NCI-H748 (cell line): ENCODE measurements at regions not wholly inside any gene's neighbourhood (a gene's known extent, or its start where the extent isn't known, plus 50 kb on each side); places are given as distances from the start of the nearest gene placed in this dataset.
"Not testable (repeated sequence)": the region's sequence is repeated elsewhere in the genome, so short reads cannot be mapped to it uniquely, and the experiment has no call there.

Experiments
- DNase-seq: peaks from one replicate; lab custom pipeline; 2025; ENCODE audit not compliant: unreplicated experiment; lab: John Stamatoyannopoulos, UW

DNA sequence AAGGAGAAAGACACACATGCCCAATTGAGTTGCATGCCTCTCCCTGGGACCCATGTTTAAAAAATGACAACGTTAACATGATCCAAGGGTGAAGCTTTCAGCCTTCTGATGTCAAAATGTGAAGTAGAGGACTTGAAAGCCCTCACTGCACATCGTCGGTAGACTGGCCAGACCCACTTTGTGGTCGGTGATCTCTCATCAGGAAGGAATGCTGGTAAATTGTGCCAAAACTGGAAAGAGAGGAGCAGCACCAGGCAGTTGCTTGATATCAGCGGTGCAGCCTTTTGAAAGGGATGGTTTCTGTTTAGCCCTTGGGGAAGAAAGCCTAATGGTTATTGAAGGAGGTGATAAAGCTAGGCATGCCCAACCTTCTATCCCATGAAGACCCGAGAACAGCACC, 125.3 kb upstream of the MARCHF11 start:
- no peak for DNase-seq

DNA sequence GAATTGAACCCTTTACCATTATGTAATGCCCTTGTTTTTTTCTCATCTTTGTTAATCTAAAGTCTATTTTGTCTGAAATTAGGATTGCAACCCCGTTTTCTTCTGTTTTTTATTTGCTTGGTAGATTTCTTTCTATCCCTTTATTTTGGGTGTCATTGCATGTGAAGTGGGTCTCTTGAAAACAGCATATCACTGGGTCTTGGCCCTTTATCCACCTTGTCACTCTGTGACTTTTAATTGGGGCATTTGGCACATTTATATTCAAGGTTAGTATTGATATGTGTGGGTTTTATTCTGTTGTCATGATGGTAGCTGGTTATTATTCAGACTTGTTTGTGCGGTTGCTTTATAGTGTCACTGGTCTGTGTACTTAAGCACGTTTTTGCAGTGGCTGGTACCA, 117.4 kb upstream of the MARCHF11 start:
- DNase-seq: no peak

DNA sequence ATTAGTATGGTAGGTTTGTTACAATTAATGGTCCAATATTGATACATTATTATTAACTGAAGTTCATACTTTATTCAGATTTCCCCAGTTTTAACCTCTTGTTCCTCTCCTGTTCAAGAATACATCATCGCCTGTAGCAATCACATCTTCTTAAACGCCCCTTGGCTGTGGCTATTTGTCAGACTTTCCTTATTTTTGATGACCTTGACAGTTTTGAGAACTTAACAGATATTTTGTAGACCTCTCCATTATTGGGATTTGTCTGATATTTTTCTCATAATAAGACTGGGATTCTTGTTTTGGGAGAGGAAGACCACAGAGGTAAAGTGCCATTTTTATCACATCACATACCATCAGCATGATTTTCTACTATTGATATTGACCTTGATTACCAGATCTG, 112.3 kb upstream of the MARCHF11 start:
- DNase-seq: no peak

DNA sequence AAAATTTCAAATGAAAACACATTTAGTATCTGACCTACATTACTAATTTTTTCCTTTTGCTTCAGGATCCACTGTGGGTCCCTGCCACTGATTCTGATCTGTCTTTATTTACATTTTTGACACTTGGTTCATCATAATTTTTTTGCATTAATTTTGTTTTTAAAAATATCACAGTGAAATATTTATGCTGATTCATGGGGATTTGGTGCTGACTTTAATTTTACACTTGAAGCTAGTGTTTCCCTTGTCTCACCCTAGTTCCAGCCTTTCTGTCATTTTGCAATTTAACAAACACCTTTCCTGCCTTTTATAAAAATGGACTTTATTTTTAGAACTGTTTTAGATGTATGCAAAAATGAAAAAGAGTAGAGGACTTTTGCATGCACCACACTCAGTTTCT, 111.9 kb upstream of the MARCHF11 start:
- no peak for DNase-seq

DNA sequence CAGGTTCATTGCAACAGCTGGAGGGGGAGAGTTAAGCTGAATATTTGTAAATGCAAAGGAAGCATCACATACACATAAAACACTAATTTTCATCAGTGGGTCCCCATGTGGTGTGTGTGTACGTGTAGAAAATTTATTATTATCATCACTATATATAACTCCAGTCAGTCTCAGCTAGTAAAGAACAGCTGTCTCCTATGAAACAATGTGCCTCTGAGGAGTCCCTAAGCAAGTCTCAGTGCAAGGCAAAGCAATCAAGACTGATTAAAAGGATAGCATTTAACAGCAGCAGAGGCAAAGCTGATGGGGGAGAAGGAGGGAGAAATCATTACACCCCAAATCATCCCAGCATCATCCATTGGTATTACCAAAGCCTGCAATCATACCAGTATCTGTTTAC, 104.2 kb upstream of the MARCHF11 start:
- no peak for DNase-seq

DNA sequence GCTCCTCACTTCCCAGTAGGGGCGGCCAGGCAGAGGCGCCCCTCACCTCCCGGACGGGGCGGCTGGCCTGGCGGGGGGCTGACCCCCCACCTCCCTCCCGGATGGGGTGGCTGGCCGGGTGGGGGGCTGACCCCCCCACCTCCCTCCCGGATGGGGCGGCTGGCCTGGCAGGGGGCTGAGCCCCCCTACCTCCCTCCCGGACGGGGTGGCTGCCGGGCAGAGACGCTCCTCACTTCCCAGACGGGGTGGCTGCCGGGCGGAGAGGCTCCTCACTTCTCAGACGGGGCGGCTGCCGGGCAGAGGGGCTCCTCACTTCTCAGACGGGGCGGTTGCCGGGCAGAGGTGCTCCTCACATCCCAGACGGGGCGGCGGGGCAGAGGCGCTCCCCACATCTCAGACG, 97.3 kb upstream of the MARCHF11 start:
- not testable (repeated sequence) for DNase-seq

DNA sequence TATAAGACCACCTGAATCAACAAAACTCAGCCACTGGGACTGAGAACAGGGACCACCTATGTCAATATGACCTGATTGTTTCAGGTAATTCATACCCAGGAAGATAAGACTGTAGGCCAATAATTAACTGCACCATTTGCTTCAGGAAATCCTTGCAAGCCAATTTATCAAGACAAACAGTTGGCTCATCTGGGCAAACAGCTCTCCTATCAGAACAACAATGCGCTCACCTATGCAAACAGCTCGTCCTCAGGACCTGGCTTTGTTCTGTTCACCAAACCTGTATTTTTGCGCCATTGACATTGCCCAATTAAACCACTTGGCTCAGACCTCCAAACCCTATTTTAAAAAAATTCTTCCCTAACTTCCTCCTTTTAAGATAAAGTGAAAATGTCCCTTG, 92.3 kb upstream of the MARCHF11 start:
- peak; percentile 100 for DNase-seq

DNA sequence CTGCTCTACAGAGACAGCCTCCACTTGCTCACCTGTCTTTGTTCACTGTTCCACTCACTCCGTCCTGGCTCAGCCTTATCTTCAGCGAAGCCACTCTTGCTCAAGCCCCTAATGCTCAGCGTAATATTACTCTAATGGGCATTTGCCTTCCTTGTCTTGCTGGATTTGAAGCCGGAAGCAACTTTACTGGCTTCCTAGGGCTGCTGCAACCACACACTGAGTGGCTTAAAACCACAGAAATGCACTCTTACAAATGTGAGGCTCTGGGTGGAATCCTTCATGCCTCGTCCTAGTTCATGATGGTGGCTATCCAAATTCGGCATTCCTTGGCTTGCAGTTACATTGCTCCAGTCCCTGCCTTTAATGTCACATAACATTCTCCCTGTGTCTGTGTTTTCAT, 85.5 kb upstream of the MARCHF11 start:
- DNase-seq: no peak

DNA sequence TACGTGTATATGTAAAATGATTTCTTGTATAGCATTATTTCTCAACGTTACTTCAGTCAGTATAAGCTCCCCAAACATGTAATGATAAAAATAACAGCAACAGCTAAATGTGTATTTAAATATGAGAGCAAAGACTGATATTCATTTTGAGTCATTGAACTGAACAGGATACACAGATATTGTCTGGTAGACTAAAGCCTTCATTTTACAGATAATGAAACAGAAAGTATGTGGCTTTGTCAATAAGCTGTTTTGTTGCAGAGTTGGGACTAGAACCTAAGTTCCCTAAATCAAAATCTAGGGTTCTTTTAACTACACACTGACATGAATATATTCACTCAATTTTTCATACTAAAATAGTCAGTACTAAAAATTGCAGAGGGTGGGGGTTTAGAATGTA, 80.4 kb upstream of the MARCHF11 start:
- DNase-seq: no peak

DNA sequence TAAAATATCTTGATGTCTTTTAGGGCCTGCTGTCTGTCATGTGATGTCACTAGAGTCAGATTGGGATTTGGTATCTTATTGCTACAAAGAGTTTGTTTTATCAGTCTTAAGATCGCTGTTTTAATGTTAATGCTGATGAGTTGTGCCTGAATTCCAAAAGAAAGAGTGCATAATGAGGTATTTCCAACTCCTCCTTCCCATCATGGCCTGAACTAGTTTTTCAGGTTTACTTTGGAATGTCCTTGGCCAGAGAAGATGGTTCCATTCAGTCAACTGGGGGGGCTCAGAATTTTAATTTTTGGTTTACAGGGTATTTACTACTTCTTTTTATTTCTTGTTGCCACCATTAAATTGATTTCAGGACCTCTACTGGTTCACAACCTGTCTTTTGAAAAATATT, 74.3 kb upstream of the MARCHF11 start:
- DNase-seq: no peak

DNA sequence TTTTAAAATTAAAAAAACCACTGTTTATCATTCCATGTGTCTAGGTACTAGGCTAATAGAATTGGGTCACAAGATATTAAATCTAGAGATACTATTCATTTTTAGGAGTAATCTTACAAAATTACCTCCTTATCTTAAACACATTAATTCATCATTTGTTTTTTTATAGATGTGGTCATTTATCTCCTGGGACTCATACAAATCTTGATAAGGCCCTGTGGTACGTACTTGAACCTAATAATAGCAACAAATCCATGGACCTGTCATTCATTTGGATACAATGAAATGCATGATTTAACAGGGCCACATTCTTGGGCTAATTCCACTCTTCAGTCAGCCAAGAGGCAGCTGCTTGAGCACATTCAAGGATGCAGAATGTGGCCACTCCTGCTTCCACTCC, 66.4 kb upstream of the MARCHF11 start:
- DNase-seq: no peak

DNA sequence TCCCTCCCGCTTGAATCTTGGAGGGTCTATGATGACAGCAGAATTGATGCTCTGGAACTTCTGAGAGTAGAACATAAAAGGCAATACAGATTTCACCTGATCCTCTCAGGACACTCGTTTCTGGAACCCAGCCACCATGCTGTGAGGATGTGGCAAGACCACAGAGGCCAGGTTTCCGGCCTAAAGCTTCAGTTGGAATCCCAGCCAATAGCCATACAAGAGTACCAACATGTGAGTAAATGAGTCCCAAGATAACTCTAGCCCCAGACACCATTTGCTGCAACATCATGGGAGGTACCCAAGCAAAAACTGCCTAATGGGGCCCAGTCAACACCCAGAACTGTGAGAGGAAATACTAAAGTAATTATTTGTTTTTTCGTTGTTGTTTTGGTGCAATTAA, 65.7 kb upstream of the MARCHF11 start:
- no peak for DNase-seq

DNA sequence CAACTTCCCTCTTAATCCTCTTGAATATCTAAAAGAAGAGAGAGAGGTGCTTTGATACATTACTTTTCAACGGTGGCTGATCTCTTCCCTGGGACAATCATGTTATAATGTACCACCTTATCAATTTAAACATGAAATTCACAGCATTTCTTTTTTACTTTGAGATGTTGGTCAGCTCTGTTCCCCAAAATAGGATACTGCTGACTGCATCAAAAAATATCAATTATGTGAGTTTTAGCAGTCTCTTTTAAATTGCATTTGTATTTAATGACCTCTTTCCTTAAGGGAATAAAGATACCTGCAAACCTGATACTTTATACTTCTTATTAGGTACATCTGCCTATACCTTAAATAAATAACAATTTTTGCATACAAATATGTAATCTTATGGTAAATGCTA, 58.4 kb upstream of the MARCHF11 start:
- DNase-seq: no peak

DNA sequence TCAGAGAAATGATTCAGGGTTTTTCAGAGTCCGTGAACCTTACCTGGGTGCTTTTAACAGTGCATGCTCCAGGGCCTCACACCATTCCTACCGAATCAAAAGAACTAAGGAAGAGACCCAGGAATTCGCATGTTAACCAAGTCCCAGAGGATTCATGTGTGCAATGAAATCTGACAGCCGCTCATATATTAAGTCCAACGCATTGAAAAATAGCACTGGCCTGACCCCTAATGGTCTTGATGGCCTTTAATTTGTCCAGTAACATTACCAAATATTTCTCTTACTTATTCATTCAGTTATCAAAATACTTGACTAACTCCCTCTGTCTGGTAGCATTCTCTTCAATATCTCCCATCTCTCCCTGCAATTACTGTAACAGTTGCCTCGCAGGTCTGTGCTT, 55.0 kb upstream of the MARCHF11 start:
- no peak for DNase-seq

DNA sequence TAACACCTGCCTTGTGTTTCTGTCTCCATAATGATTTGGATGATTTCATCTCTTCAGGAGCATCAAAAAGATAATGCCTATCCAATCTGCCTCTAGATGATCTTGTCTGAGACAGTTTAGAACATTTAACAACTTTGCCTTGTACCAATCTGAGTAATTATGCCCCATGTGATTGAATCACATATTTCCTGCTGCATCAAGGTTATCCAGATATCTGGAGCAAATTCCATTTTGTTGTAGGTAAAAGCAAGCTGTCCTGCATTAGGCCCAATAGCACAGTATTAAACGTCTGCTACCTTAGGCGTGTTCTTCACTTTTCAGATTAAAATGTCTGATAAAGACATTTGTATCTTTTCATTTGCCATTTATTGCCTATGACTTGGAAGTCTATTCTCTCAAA, 54.1 kb upstream of the MARCHF11 start:
- no peak for DNase-seq

DNA sequence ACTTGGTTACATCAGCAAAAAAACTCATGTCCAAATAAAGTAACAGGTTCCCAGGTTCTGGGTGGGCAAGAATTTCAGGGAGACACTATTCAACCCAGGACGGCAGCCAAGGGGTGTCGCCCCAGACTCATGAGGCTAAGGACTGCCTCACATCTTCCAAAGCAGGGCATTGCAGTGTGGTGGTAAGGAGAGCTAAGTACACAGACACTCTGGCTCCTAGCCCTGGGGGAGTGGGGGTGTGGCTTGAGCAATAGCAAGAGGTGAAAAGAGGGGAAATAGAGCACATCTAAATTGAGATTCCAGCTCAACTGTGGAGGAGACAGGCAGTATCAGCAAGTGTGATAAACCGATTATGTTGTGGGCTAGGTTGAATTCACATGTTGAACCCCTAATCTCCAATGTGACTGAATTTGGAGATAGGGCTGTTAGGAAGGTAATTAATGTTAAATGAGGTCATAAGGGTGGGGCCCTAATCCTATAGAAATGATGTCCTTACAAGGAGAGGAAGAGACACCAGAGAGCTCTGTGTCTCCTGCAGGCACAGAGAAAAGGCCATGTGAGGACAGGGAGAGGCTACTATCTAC, 49.9 kb upstream of the MARCHF11 start:
- peak; percentile 60 for DNase-seq
